Gastroesophageal sphincter (tissue), 4 donors: ENCODE measurements at regions not wholly inside any gene's neighbourhood (a gene's known extent, or its start where the extent isn't known, plus 50 kb on each side); places are given as distances from the start of the nearest gene placed in this dataset.

Source experiments
- ATAC-seq: fragments of 150-250 bp; one replicate; pipeline ENCODE4 v1.9.1; 2016; ENCODE audit warnings: mild to moderate bottlenecking, moderate library complexity
- H3K27ac ChIP-seq, 4 donors: fragments of 200-600 bp; sonication (generic) in 3 of 4; 1 replicate in 3 of 4; 2 replicates in 1 of 4; pipeline ENCODE4 v1.5.1; 2016 to 2019
- H3K27me3 ChIP-seq: fragments of 200-600 bp; sonication (generic); one replicate; pipeline ENCODE4 v1.5.1; 2019
- H3K36me3 ChIP-seq, 2 donors: fragments of 200-600 bp; sonication (generic); one replicate each; pipeline ENCODE4 v1.5.1; 2019; ENCODE audit warnings: control low read depth in 1 of 2
- H3K4me1 ChIP-seq, 3 donors: fragments of 200-600 bp; sonication (generic); 1 replicate in 2 of 3; 2 replicates in 1 of 3; pipeline ENCODE4 v1.5.1; 2016 to 2019; ENCODE audit warnings: control low read depth in 2 of 3
- H3K4me3 ChIP-seq, 2 donors: fragments of 200-600 bp; sonication (generic); one replicate each; pipeline ENCODE4 v1.5.1; 2019; ENCODE audit warnings: mild to moderate bottlenecking in 1 of 2, moderate library complexity in 1 of 2
- H3K9me3 ChIP-seq, 3 donors: fragments of 200-600 bp; sonication (generic); one replicate each; pipeline ENCODE4 v1.5.1; 2017 to 2019; ENCODE audit warnings: control low read depth in 2 of 3
- EP300 ChIP-seq: sonication (generic); formaldehyde crosslinking; IDR thresholded peaks from one replicate; pipeline ENCODE4 v1.6.1; 2017; ENCODE audit warnings: antibody characterized with exemption, mild to moderate bottlenecking
- POLR2A ChIP-seq, 2 donors: fragments of 450-650 bp; IDR thresholded peaks; one replicate each; pipeline ENCODE4 v1.6.1; 2017; ENCODE audit warnings: antibody characterized with exemption in 2 of 2, mild to moderate bottlenecking in 2 of 2, moderate library complexity in 1 of 2
- POLR2AphosphoS5 ChIP-seq: sonication (generic); formaldehyde crosslinking; IDR thresholded peaks from one replicate; pipeline ENCODE4 v1.6.1; 2017; ENCODE audit warnings: antibody characterized with exemption
- WGBS, 2 donors: methylation state at CpG; one replicate each; pipeline ENCODE4 v1.1.5; 2018; ENCODE audit warnings: low coverage in 1 of 2; 5-methylcytosine and 5-hydroxymethylcytosine counted together
- TF ChIP-seq, protein P1 (sequence below), 4 experiments: fragments of 200-600 bp in 2 of 4; fragments of 450-650 bp in 2 of 4; sonication (generic) in 1 of 4; IDR thresholded peaks; one replicate each; pipeline ENCODE4 v1.5.1; 2017 to 2019; ENCODE audit warnings: antibody characterized with exemption in 4 of 4, mild to moderate bottlenecking in 2 of 4, moderate library complexity in 2 of 4

DNA sequence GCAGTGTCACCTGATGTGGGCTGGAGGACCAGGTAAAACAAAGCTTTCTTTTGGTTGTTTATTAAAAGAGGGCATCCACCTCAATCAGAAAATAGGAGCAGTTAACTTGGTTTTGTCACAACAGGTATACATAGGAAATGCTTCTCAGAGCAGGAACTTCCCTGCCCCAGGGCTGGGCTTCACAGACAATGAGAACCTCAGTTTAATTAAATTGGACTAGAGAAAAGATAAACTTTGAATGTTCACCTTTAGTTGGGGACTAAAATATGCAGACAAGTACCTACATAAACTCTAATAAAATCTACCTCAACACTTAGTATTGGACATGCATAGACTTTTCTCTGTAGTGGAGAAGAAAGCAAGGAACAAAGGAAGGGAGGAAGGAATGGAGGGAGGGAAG lies 392.0 kb downstream of the ENC1 start:
- ATAC-seq: no peak
- Histone ChIP-seq H3K36me3 (no peaks in the 10 kb centered on the region), H3K4me1 (peaks cover 0 to 6% (median 0%) of the 10 kb centered on the region in 3 donors), H3K27me3 (no peaks in the 10 kb centered on the region), H3K4me3 (no peak overlapping the region), H3K27ac (no peak overlapping the region), H3K9me3 (no peaks in the 10 kb centered on the region)
- TF ChIP-seq EP300 (no peak), POLR2A (IDR thresholded peaks at IDR 0.05) (no peak), POLR2AphosphoS5 (no peak)
- TF ChIP-seq, protein P1, sequence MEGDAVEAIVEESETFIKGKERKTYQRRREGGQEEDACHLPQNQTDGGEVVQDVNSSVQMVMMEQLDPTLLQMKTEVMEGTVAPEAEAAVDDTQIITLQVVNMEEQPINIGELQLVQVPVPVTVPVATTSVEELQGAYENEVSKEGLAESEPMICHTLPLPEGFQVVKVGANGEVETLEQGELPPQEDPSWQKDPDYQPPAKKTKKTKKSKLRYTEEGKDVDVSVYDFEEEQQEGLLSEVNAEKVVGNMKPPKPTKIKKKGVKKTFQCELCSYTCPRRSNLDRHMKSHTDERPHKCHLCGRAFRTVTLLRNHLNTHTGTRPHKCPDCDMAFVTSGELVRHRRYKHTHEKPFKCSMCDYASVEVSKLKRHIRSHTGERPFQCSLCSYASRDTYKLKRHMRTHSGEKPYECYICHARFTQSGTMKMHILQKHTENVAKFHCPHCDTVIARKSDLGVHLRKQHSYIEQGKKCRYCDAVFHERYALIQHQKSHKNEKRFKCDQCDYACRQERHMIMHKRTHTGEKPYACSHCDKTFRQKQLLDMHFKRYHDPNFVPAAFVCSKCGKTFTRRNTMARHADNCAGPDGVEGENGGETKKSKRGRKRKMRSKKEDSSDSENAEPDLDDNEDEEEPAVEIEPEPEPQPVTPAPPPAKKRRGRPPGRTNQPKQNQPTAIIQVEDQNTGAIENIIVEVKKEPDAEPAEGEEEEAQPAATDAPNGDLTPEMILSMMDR (IDR thresholded peaks at IDR 0.05): no peak

DNA sequence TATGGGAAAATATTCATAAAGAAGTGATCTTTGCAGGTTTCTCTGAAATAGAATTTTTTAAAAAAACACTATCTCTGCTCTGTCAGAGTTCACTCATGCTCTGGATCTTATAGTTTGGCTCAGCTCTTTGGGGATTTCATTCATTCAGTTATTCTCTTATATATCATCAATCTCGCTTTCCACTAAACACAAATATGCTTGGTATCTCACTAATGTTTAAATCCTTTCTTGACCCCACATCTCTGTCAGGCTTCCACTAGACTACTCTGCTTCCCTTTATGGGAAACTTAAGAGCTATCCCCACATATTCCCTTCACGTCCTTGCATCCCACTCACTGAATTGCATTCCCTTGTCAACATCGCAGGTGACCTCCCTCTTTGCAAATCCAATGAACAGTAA lies 396.1 kb downstream of the ENC1 start:
- no peaks in the 10 kb centered on the region for H3K36me3 ChIP-seq
- WGBS, 2 donors: 89 to 94% methylated on average over 3 of the region's 3 CpGs

DNA sequence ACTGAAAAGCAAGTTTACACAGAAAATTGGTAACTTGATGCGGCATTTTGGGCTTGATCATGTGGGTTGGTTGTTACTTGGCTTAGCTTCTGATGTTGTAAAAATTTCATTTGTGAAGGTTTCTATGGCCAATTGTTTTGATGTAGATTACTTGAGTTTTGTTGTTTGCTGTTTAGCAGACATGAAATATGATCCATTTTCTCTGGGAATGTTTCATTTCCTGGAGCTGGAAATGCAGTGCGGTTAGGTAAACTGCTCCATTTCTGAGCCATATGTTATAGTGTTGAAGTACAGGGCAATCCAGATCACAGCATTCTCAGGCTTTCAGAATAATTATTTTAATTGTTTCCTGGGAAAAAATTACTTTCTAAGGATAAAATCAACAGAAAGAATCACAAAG lies 396.9 kb downstream of the ENC1 start:
- 78 to 94% methylated on average over 2 of the region's 2 CpGs for WGBS, 2 donors
- H3K27me3 ChIP-seq: no peaks in the 10 kb centered on the region
- H3K4me3 ChIP-seq: no peak overlapping the region
- no peak for ATAC-seq
- no peak overlapping the region for H3K27ac ChIP-seq
- no peaks in the 10 kb centered on the region for H3K9me3 ChIP-seq
- no peaks in the 10 kb centered on the region for H3K36me3 ChIP-seq
- no peak for TF ChIP-seq POLR2A (IDR thresholded peaks at IDR 0.05)
- TF ChIP-seq, protein P1 (IDR thresholded peaks at IDR 0.05): no peak
- no peak for TF ChIP-seq POLR2AphosphoS5
- TF ChIP-seq EP300: no peak
- no peaks in the 10 kb centered on the region for H3K4me1 ChIP-seq

More for the DNA sequence above, 396.1 kb downstream of the ENC1 start:
- Histone ChIP-seq H3K27ac (no peak overlapping the region), H3K9me3 (no peaks in the 10 kb centered on the region), H3K27me3 (no peaks in the 10 kb centered on the region), H3K4me1 (no peaks in the 10 kb centered on the region), H3K4me3 (no peak overlapping the region)
- no peak for ATAC-seq
- TF ChIP-seq, protein P1 (IDR thresholded peaks at IDR 0.05): no peak
- TF ChIP-seq POLR2A (IDR thresholded peaks at IDR 0.05): no peak
- TF ChIP-seq POLR2AphosphoS5: no peak
- TF ChIP-seq EP300: no peak

DNA sequence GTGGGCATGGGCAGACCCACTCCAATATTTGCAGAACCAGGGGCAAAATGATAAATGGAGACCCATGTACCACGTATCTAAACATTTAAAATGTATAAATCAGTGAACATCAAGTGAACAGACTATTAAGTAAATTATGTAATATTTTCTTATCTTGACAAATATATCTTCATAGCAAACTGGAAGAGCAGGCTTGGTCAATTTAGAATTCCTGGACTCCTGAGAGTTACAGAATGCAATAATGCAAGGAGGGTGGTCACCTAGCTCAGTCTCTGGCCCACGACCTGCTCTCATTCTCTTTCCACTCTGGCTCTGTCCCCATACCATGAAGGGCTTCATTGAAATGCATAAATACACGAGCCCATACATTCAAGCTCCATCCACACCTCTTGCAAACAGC lies 398.0 kb downstream of the ENC1 start:
- no peak for ATAC-seq
- Histone ChIP-seq H3K4me1 (no peaks in the 10 kb centered on the region), H3K4me3 (no peak overlapping the region), H3K27ac (no peak overlapping the region), H3K36me3 (no peaks in the 10 kb centered on the region), H3K9me3 (no peaks in the 10 kb centered on the region), H3K27me3 (no peaks in the 10 kb centered on the region)
- TF ChIP-seq, protein P1 (IDR thresholded peaks at IDR 0.05): no peak
- TF ChIP-seq POLR2A (IDR thresholded peaks at IDR 0.05) (no peak), EP300 (no peak), POLR2AphosphoS5 (no peak)
- WGBS, 2 donors: 92 to 95% methylated on average over 2 to 3 of the region's 3 CpGs

DNA sequence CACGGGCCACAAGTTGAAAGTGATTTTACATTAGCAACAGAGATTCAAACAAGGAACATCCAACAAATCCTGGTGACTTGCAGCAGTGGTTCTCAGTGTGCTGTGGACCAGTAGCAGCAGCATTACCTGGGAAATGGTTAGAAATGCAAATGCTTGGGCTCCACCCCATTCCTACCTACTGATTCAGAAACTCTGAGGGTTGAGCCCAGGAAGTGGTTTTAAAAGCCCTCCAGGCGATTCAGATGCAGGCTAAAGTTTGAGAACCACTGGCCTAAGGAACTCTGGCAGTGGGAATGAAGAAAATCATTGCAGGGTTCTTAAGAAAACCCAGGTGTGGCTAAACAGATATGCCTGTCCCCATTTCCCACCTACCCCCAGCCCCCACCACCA lies 398.8 kb downstream of the ENC1 start:
- Histone ChIP-seq H3K27ac (no peak overlapping the region), H3K36me3 (no peaks in the 10 kb centered on the region), H3K4me1 (no peaks in the 10 kb centered on the region), H3K27me3 (no peaks in the 10 kb centered on the region), H3K9me3 (no peaks in the 10 kb centered on the region), H3K4me3 (no peak overlapping the region)
- TF ChIP-seq, protein P1 (IDR thresholded peaks at IDR 0.05): no peak
- TF ChIP-seq EP300: no peak
- TF ChIP-seq POLR2AphosphoS5: no peak
- TF ChIP-seq POLR2A (IDR thresholded peaks at IDR 0.05): no peak
- 100% methylated on average over 1 of the region's 2 CpGs for WGBS, 2 donors
- ATAC-seq: no peak
